Left colon (tissue), 2 donors: ENCODE measurements at regions not wholly inside any gene's neighbourhood (a gene's known extent, or its start where the extent isn't known, plus 50 kb on each side); places are given as distances from the start of the nearest gene placed in this dataset.
"Not testable (repeated sequence)": the region's sequence is repeated elsewhere in the genome, so short reads cannot be mapped to it uniquely, and the experiment has no call there.

Source experiments
- ATAC-seq: fragments of 200-7000 bp; cut with Tn5 transposase; one replicate; pipeline ENCODE4 v1.9.1; 2020; ENCODE audit warnings: mild to moderate bottlenecking, moderate library complexity
- DNase-seq, 2 donors: peaks; one replicate each; pipeline ENCODE4 v3.0.0-alpha.2; 2020
- intact Hi-C, 2 donors: fragments of 100-400 bp; cut with DNase I in 1 of 2; cut with micrococcal nuclease in 1 of 2; formaldehyde crosslinking; loops; one replicate each; pipeline versions ENCODE4 v1.11.2 to v1.14.0; 2022; cut with DNase I, micrococcal nuclease
- donor health status: DM: no; HTN: no; CAD: no.
- donor health status: DM: yes; HTN: yes; CAD: no.

- ATAC-seq, result no peak
- intact Hi-C loops, result no loop called here
- DNase-seq, result no peak
These were observed 197.1 kb upstream of the GIMD1 start for GRCh38 chr4:106565727-106566126.

- intact Hi-C loops, DNase-seq, ATAC-seq: not testable (repeated sequence)
These were observed 195.1 kb upstream of the GIMD1 start for GRCh38 chr4:106563637-106564036.

GRCh38 chr4:106551724-106552123 is 183.1 kb upstream of the GIMD1 start:
- DNase-seq (no peak), ATAC-seq (no peak)
- intact Hi-C loops, result no loop called here

GRCh38 chr4:106548446-106549044 is 180.0 kb upstream of the GIMD1 start:
- ATAC-seq, result no peak
- no peak for DNase-seq
- intact Hi-C loops, result no loop called here

- intact Hi-C loops, result no loop called here
- DNase-seq (no peak), ATAC-seq (no peak)
These were observed 177.8 kb upstream of the GIMD1 start for GRCh38 chr4:106546370-106546769.

DNA sequence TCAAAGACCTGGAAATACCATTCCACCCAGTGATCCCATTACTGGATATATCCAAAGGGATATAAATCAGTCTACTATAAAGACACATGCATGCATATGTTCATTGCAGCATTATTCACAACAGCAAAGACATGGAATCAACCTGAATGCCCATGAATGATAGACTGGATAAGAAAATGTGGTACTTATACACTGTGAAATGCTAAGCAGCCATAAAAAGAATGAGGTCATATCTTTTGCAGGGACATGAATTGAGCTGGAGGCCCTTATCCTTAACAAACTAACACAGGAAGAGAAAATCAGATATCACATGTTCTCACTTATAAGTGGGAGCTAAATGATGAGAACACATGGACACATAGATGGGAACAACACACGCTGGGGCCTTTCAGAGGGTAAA is 174.0 kb upstream of the GIMD1 start:
- intact Hi-C loops, ATAC-seq, DNase-seq: not testable (repeated sequence)

- DNase-seq (no peak), ATAC-seq (no peak)
- intact Hi-C loops, result no loop called here
These were observed 172.7 kb upstream of the GIMD1 start for GRCh38 chr4:106541253-106541652.

DNA sequence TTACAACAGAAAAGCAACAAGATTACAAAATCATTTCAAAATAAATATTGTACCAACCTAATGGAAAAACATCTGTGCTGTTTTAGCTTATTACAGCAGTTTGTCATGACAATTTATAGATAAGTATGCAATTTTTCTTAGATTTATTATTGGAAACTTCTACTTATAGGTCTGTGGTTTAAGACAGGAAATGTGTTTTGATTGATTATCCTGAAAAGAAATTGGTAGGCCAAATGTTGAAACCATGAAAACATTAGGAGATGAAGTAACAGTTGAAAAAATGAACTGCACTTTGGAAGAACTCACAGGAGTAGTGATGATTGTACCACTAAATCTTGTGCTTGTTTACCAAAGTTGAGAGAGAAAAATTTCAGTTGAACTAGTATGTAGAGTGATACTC is 162.2 kb upstream of the GIMD1 start:
- DNase-seq, result no peak
- intact Hi-C loops, result no loop called here
- ATAC-seq, result no peak

DNA sequence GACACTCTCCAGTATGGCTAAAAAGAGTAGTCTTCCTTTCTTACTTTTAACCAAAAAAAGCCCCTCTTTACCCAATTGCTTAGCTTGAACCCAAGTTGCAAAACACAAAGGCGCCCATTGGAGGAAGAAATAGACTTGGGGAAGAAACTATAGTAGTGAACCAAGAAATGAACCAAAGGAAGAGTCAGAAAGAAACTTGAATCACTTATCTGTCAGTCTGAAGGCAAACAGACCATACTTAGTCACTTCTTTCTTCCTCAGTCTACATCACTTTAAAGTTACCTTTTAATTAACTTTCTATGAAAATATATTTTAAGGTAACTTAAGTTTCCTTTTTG is 161.4 kb upstream of the GIMD1 start:
- intact Hi-C loops, result no loop called here
- ATAC-seq, result no peak

DNA sequence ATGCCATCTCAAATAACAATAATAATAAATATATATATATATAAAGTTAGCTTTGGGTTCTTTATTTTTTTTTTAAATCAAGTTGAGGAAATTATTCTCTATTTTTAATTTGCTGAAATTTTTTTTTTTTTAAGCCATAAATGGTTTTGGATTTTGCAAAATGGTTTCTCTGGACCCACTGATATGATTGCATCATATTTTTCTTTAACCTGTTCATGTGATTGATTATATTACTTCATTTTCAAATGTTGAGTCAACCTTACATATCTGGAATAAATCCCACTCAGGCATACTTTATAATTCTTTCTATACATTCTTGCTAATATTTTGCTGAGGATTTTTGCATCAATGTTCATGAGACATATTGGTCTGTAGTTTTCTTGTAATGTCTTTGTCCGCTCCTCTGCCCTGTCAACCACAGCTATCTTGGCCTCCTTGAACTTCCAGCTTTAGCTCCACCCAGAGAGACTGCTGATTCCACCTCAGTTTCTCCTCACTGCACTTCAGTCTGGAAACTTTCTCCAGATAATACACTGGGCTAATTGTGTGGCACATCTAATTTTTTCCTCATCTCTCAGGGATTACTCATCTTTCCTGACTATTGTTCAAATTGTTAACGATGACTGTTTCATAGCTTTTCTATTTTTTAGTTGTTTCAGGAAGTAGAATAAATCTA is 160.9 kb upstream of the GIMD1 start:
- intact Hi-C loops, result no loop called here

More for the DNA sequence above, 161.4 kb upstream of the GIMD1 start:
- no peak for DNase-seq

GRCh38 chr4:106527316-106527715 is 158.7 kb upstream of the GIMD1 start:
- ATAC-seq (no peak), DNase-seq (no peak)
- intact Hi-C loops, result no loop called here

More for the DNA sequence above, 160.9 kb upstream of the GIMD1 start:
- ATAC-seq (no peak), DNase-seq (no peak)

DNA sequence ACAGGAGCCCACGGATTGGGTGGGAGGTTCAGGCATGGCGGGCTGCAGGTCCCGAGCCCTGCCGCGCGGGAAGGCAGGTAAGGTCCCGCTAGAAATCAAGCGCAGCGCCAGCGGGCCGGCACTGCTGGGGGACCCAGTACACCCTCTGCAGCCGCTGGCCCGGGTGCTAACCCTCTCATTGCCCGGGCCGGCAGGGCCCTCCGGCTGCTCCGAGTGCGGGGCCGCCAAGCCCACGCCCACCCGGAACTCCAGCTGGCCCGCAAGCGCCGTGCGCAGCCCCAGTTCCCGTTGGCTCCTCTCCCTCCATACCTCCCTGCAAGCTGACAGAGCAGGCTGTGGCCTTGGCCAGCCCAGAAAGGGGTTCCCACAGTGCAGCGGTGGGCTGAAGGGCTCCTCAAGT is 156.8 kb upstream of the GIMD1 start:
- ATAC-seq, DNase-seq, intact Hi-C loops: not testable (repeated sequence)

DNA sequence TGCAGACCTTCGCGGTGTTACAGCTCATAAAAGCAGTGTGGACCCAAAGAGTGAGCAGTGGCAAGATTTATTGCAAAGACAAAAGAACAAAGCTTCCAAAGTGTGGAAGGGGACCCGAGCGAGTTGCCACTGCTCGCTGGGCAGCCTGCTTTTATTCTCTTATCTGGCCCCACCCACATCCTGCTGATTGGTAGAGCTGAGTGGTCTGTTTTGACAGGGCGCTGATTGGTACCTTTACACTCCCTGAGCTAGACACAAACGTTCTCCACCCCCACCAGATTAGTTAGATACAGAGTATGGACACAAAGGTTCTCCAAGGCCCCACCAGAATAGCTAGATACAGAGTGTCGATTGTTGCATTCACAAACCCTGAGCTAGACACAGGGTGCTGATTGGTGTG is 156.2 kb upstream of the GIMD1 start:
- ATAC-seq, DNase-seq, intact Hi-C loops: not testable (repeated sequence)

DNA sequence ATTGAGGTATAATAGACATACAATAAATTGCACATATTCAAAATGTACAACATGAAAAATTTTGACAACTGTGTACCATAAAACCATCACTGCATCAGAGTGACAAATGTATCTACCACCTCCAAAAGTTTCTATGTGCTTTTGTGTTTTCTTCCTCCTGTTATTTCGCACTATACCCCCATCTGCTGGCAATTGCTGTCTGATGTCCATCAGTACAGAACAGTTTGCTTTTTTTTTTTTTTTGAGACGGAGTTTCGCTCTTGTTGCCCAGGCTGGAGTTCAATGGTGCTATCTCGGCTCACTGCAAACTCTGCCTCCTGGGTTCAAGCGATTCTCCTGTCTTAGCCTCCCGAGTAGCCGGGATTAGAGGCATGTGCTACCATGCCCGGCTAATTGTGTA is 154.3 kb upstream of the GIMD1 start:
- ATAC-seq (no peak), DNase-seq (no peak)
- intact Hi-C loops, result no loop called here

GRCh38 chr4:106512706-106513105 is 144.1 kb upstream of the GIMD1 start:
- no peak for DNase-seq
- no peak for ATAC-seq
- intact Hi-C loops, result no loop called here

GRCh38 chr4:106507440-106507839 is 138.9 kb upstream of the GIMD1 start:
- intact Hi-C loops, result no loop called here
- no peak for DNase-seq

GRCh38 chr4:106503116-106504050 is 134.8 kb upstream of the GIMD1 start:
- DNase-seq (no peak), ATAC-seq (no peak)
- intact Hi-C loops, result no loop called here

More at GRCh38 chr4:106507440-106507839, 138.9 kb upstream of the GIMD1 start:
- ATAC-seq, result no peak

- ATAC-seq, result peak; percentile 70
- intact Hi-C loops, result no loop called here
- DNase-seq, result peak in 1 of 2 donors; percentile 59
These were observed 133.6 kb upstream of the GIMD1 start for GRCh38 chr4:106502106-106502699.

DNA sequence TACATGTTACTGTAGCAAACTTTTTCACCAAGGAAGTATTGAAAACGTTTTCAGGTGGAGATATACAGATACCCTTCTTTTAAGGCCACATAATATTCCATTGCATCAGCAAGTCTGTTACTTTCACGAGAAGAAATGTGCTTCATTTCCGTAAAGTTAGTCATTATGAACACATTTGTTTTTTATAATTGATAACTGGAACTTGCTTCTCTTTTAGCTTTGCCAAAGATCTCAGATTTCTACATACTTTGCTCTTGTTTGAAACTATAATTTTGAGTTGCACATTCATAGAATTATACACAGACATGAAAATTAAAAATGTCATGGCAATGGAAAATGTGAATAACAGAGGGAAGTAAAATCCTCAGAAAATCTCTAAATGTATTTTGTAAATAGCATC is 128.7 kb upstream of the GIMD1 start:
- ATAC-seq (no peak), DNase-seq (no peak)
- intact Hi-C loops, result no loop called here
